NCI-H146 treated with DMSO at 0.1 percent for 48 hours (cell line): ENCODE measurements at regions not wholly inside any gene's neighbourhood (a gene's known extent, or its start where the extent isn't known, plus 50 kb on each side); places are given as distances from the start of the nearest gene placed in this dataset.

Source experiments
- DNase-seq: peaks from one replicate; lab custom pipeline; 2025; ENCODE audit not compliant: unreplicated experiment; lab: John Stamatoyannopoulos, UW

DNA sequence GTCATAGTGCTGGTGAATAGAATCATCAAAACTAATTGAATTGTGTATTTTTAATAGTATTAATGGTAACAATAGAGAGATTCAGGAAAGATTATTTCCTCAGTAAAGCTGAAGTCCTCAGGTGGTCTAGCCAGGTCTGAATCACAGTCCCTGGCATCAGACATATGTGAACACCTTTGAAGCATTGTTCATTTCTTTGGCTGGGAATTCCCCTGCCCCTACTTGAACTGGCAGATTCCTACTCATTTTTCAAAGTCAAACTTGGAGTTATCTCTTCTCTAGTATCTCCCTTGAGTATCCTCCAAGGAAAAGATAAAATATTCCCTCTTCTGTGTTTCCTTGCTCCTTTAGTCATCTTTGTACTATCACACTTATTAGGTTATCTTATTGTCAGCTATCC is 759.8 kb downstream of the ADGRL2 start:
- DNase-seq: no peak

- no peak for DNase-seq
These were observed 754.8 kb downstream of the ADGRL2 start for GRCh38 chr1:82555501-82555900.

GRCh38 chr1:82549841-82550240 is 749.1 kb downstream of the ADGRL2 start:
- no peak for DNase-seq

GRCh38 chr1:82542766-82543165 is 742.0 kb downstream of the ADGRL2 start:
- no peak for DNase-seq

DNA sequence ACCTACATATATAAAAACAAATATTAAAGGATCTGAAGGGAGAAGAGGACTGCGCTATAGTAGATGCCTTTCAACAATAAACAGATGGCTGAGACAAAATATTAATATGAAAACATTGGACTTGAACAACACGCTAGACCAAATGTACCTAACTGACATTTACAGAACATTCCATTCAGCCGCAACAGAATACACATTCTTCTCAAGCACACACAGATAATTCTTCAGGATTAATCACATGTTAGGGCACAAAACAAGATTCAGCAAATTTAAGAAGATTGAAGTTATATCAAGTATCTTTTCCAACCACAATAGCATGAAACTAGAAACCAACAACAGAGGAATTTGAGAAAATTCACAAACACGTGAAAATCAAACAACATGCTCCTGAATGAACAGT is 741.4 kb downstream of the ADGRL2 start:
- no peak for DNase-seq

DNA sequence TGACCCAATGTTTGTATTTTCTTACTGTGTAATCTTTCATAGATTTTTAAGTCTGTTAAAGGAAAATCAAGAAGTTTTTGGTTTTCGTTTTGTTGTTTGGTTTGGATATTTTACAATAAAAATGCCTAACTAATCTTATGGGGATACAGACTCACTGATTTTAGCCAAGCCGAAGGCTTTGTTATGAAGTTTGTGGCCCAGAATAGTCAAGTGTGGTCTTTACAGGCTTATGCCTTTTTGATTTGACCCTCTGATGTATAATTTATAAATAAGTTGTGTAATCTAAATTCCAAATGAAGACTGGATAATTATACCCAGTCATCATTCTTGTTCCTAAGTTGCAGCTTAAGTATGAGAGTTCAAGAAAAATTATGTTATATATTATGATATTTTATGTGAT is 739.3 kb downstream of the ADGRL2 start:
- no peak for DNase-seq

- no peak for DNase-seq
These were observed 738.1 kb downstream of the ADGRL2 start for GRCh38 chr1:82538876-82539275.

GRCh38 chr1:82534996-82535395 is 734.3 kb downstream of the ADGRL2 start:
- DNase-seq: no peak

DNA sequence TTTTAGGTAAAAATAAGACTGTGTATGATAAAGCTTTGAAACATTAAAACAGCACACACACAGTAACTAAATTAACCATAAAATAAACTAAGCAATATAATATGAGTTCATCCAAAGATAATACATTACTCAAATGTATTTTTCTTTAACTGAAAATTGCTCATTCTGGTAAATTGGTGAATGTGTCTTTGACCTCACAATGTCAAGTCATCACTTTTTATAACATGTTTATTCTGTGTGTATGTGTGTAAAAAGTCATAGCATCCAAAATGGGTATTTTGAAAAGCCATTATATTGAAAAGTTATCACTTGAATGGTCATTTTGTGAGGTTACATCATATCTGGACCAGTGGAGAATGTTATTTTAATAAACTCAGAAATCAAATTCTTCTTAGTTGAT is 724.6 kb downstream of the ADGRL2 start:
- DNase-seq: no peak

DNA sequence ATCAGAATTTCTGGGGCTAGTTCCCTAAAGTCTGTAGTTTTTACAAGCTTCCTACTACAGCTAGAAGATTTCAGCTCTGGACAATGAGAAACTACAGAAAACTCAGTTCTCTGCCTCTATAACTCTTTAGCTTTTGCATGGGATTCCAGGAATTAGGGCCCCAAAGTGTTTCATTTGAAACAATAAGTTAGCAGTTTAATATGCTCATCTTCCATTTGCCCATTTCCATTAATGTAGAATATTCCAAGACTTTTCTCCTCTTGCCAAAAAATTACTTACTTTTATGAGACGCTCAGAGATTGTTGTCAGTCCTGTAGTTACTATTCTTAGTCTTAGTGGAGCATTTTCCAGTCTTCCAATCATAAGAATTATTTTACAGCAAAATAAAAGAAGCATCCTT is 719.9 kb downstream of the ADGRL2 start:
- no peak for DNase-seq

DNA sequence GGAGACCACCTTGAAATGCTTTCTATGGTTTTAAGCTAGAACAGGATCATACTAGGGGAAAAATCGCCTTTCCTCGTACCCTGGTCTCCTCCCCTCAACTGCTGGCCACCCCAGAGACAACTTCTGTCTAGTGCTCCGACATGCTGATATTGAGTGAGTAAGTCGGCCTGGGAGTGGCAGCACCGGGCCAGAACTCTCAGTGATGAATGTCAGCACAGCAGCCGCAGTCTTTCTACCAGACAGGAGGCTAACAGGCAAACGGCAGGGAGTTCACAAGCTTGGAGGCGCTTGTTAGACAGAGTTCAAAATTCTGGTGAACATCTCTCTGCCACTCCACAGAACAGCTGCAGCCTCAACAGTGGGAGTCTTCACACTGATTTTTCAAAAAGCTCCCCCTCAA is 716.9 kb downstream of the ADGRL2 start:
- no peak for DNase-seq

GRCh38 chr1:82515650-82516049 is 714.9 kb downstream of the ADGRL2 start:
- DNase-seq: no peak

DNA sequence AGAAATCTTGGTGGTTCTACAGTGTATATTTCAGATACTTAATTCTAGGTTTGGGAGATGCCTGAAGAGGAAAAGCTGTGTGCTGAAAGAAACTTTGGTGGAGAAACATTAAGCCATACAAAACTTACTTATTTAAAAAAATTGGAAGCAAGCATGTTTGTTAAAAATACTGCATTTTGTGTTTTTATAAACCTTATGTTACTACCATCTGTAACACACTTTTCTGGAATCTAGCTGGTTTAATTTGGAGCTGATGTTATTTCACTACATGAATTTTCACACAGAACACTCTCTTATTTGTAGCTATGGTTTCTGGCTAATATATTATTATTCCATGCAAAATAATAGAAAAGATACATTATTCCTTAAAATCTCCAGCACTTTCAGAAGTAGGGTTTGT is 710.7 kb downstream of the ADGRL2 start:
- no peak for DNase-seq

DNA sequence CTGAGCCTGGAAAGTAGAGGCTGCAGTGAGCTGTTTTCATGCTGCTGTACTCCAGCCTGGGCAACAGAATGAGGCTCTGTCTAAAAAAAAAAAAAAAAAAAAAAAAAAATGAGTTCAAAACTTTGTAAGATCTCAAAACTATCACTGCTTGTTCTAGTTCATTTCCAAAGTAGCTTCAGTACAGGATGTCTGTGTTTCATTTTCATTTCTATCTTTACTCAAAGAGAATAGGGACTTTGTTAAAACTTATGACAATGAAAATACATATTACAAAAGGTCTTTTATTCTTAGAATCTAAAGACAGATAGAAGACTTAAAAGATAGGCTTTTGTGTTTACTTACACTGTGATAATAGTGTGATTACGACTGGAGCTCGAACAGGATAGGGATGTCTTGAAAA is 709.7 kb downstream of the ADGRL2 start:
- DNase-seq: no peak

DNA sequence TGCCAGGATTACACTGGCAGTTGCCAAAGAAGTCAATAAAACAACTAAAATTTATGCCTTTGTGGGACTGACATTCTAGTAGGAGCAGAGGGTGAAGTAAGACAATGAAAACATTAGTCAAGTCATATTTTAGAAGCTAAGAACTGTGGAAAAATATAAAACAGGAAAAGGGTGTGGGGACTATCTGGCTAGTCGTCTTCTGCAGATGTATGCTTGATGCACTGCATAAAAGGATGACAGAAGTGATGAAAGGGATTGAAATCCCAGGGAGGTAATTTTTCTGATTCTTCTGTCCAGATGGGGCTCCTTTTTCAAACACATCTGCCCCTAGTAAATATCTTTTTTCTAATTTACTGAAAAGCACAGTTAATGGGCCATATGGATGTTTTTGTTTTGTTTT is 706.3 kb downstream of the ADGRL2 start:
- no peak for DNase-seq

- DNase-seq: no peak
These were observed 703.1 kb downstream of the ADGRL2 start for GRCh38 chr1:82503822-82504221.

- DNase-seq: no peak
These were observed 698.3 kb downstream of the ADGRL2 start for GRCh38 chr1:82499022-82499421.

GRCh38 chr1:82494117-82494516 is 693.4 kb downstream of the ADGRL2 start:
- no peak for DNase-seq

DNA sequence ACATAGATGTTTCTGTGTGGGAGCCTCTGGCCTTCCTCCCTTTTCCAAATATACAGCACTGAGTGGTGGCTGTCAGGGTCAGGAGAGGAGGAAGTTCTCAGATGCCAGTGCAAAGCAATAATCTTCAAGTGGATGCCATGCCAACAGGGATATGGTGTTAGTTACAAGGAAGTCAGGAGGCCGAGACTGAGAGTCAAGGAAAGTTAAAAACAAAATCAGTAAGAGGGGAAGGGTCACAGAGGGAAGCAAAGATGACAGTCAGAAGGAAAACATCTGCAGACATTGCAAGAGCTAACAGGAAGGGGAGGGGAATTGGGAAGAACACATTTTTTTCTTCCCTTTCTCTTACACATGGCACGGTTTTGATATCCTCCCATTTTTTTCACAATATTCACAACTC is 691.4 kb downstream of the ADGRL2 start:
- no peak for DNase-seq

DNA sequence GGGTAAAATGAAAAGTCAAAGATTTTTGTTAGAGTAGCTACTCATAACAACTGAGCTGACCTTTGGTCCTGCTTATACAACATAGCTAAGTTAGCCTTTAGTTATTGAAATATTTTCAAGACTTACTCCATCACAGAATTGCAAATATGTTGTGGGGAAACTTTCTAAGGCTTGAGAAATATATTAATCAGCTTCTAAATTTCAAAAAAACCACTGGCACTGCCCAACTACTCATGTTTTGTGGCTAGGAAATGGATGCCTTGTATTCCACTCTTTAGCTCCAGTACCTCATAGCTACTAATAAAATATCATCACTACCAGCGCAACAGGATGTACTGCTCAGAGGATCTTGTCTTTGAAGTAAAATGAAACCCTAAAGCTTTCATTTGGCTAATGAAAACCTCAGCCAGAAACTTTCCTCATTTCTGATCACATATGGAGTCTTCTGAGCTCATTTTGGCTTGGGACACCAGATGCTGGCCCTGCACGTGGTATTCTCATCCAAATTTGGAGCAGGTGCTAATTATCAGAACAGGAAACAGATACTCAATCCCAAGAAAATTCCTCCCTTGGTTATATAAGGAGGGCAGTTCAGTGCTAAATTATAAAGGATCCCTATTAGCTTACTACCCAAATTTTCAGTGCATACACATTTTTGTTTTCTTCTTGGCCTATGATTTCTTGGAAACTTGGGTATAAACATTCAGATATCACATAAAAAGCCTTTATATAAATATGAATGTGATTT is 690.7 kb downstream of the ADGRL2 start:
- no peak for DNase-seq

GRCh38 chr1:82487778-82488177 is 687.0 kb downstream of the ADGRL2 start:
- no peak for DNase-seq

DNA sequence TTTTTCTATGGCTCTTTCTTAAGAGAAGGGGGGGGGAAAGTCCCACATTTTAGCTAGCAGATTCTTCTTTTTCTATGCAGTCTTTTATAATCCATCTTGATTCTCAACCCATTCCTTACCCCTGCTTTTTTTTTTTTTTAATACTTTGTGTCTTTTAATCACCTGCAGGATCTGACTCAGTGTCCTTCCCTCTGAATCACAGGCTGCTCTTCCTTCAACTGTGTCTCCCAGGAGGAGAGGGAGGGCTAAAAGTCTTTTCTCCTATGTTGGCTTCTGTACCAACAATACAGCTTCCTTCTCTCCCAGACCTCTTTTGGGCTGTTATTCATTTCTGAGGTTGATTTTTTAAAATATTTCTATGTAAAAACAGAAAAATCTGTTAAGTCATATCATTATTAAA is 686.2 kb downstream of the ADGRL2 start:
- no peak for DNase-seq

- no peak for DNase-seq
These were observed 685.7 kb downstream of the ADGRL2 start for GRCh38 chr1:82486468-82486867.
